K562 (cell line): ENCODE measurements at regions not wholly inside any gene's neighbourhood (a gene's known extent, or its start where the extent isn't known, plus 50 kb on each side); places are given as distances from the start of the nearest gene placed in this dataset.

Experiments
- ATAC-seq: fragments of 200-7000 bp; cut with Tn5 transposase; 3 replicates; pipeline ENCODE4 v1.9.1; 2020; ENCODE audit warnings: moderate library complexity
- BruUV-seq: library from RNA; stranded (reverse); fragments of 400-500 nt; replicated peaks from 2 replicates; lab custom pipeline; 2021; lab: Mats Ljungman, UMichigan
- CTCF ChIA-PET: fragments of 300-600 bp; formaldehyde crosslinking; extraction: SDS; loops from one replicate; lab custom pipeline; 2021; ENCODE audit warnings: low intra/inter-chr PET ratio; lab: Yijun Ruan, JAX
- POLR2A ChIA-PET: fragments of 300-600, 350-650 bp; sonication (Branson Sonifier 250); formaldehyde crosslinking; extraction: SDS; loops from one replicate; lab custom pipeline; 2021; ENCODE audit warnings: antibody characterized with exemption, inconsistent platforms; lab: Yijun Ruan, JAX
- DNase-seq, 4 experiments: peaks; one replicate each; pipeline versions ENCODE4 v3.0.0 to v3.0.0-alpha.2; 2011 to 2018; ENCODE audit warnings: low spot score in 3 of 4, mixed read lengths in 3 of 4; ENCODE audit errors: extremely low read depth in 1 of 4
- FAIRE-seq: peaks from 2 replicates; lab custom pipeline; 2011; peaks lifted over from hg19 to GRCh38; lab: Jason Lieb, UNC
- H2AFZ ChIP-seq: 2 replicates; pipeline ENCODE4 v1.6.0; 2011; ENCODE audit warnings: low read depth, low read length, control low read depth, inconsistent platforms
- H3K27ac ChIP-seq: fragments of 200-600 bp; 3 replicates; pipeline ENCODE4 v1.8.0; 2011; ENCODE audit warnings: low read depth, mild to moderate bottlenecking, control low read depth, inconsistent platforms, low read length, moderate library complexity, mixed read lengths; ENCODE audit errors: extremely low read depth
- H3K27me3 ChIP-seq, 2 experiments: fragments of 300-600 bp in 1 of 2; 2 replicates in 1 of 2; 3 replicates in 1 of 2; pipeline versions ENCODE4 v1.6.0 to v1.8.0; 2011; ENCODE audit warnings: inconsistent platforms in 2 of 2, low read length in 2 of 2, mild to moderate bottlenecking in 1 of 2, mixed read lengths in 1 of 2, moderate library complexity in 1 of 2; ENCODE audit not compliant: control insufficient read depth in 2 of 2, insufficient read depth in 2 of 2
- H3K36me3 ChIP-seq: fragments of 300-600 bp; 3 replicates; pipeline ENCODE4 v1.8.0; 2011; ENCODE audit warnings: mild to moderate bottlenecking, low read length, inconsistent platforms; ENCODE audit not compliant: control insufficient read depth, insufficient read depth
- H3K4me1 ChIP-seq, 2 experiments: fragments of 200-600 bp in 1 of 2; replicated peaks in 1 of 2; 2 replicates in 1 of 2; 3 replicates in 1 of 2; pipeline versions ENCODE4 v1.5.1 to v1.8.0; 2011; ENCODE audit warnings: inconsistent platforms in 2 of 2, low read length in 2 of 2, mild to moderate bottlenecking in 1 of 2, mixed read lengths in 1 of 2, moderate library complexity in 1 of 2; ENCODE audit not compliant: control insufficient read depth in 2 of 2, insufficient read depth in 2 of 2
- H3K4me2 ChIP-seq: 2 replicates; pipeline ENCODE4 v1.6.1; 2011; ENCODE audit warnings: low read length, control low read depth, inconsistent platforms, mixed read lengths; ENCODE audit not compliant: insufficient read depth
- H3K4me3 ChIP-seq: fragments of 200-600 bp; sonication (generic), shearing (Covaris generic); 2 replicates; pipeline ENCODE4 v1.5.1; 2016; ENCODE audit warnings: control low read depth, inconsistent platforms
- H3K79me2 ChIP-seq: fragments of 200-600 bp; 3 replicates; pipeline ENCODE4 v1.8.0; 2011; ENCODE audit warnings: low read length, inconsistent platforms; ENCODE audit not compliant: control insufficient read depth, insufficient read depth
- H3K9ac ChIP-seq, 2 experiments: 2 replicates each; pipeline versions ENCODE4 v1.6.0 to v1.6.1; 2011; ENCODE audit warnings: low read depth in 2 of 2, low read length in 2 of 2, control low read depth in 1 of 2, inconsistent platforms in 1 of 2, mild to moderate bottlenecking in 1 of 2, mixed read lengths in 1 of 2; ENCODE audit not compliant: insufficient read depth in 1 of 2
- H3K9me1 ChIP-seq: one replicate; pipeline ENCODE4 v1.6.0; 2011; ENCODE audit warnings: inconsistent platforms, mild to moderate bottlenecking, low read length, moderate library complexity; ENCODE audit not compliant: control insufficient read depth, insufficient read depth
- H3K9me3 ChIP-seq: replicated peaks from 2 replicates; pipeline ENCODE4 v1.5.1; 2011; ENCODE audit warnings: low read depth, low read length, inconsistent platforms; ENCODE audit not compliant: control insufficient read depth, insufficient read depth
- H4K20me1 ChIP-seq: replicated peaks from 2 replicates; pipeline ENCODE4 v1.6.1; 2011; ENCODE audit warnings: low read length, inconsistent platforms, mixed read lengths; ENCODE audit not compliant: control insufficient read depth, insufficient read depth
- ATF1 ChIP-seq, 2 experiments: fragments of 450-650 bp in 1 of 2; IDR thresholded peaks; 2 replicates each; pipeline ENCODE4 v1.6.1; 2016; ENCODE audit warnings: missing compliant biosample characterization in 1 of 2, missing genetic modification characterization in 1 of 2
- BCOR ChIP-seq: fragments of 450-650 bp; IDR thresholded peaks from 2 replicates; pipeline ENCODE4 v1.6.1; 2016
- NFIC ChIP-seq: fragments of 450-650 bp; IDR thresholded peaks from 2 replicates; pipeline ENCODE4 v1.6.1; 2017; ENCODE audit warnings: mild to moderate bottlenecking, inconsistent platforms
- RBM25 ChIP-seq: fragments of 200-400 bp; formaldehyde crosslinking; IDR thresholded peaks from 2 replicates; pipeline ENCODE4 v1.6.1; 2018; ENCODE audit warnings: low read length, low read depth, moderate library complexity; ENCODE audit not compliant: severe bottlenecking
- STAT5B ChIP-seq: fragments of 250-450 bp; sonication (Bioruptor Pico); IDR thresholded peaks from 2 replicates; pipeline ENCODE4 v1.8.0; 2021; ENCODE audit warnings: mild to moderate bottlenecking, inconsistent platforms
- ZFP36 ChIP-seq: fragments of 150-350 bp; IDR thresholded peaks from 2 replicates; pipeline ENCODE4 v1.6.1; 2018; ENCODE audit warnings: low read length, low read depth; ENCODE audit not compliant: partially characterized antibody
- WGBS: fragments of 100-300 bp; shearing (Covaris generic); methylation state at CpG from one replicate; pipeline ENCODE4 v1.1.6; 2016; ENCODE audit warnings: low coverage, mixed read lengths; ENCODE audit not compliant: insufficient coverage; ENCODE audit errors: missing lambda C conversion rate; 5-methylcytosine and 5-hydroxymethylcytosine counted together
- in situ Hi-C: fragments of 300-500 bp; cut with MboI; formaldehyde crosslinking; loops from 4 replicates; pipeline ENCODE4 v1.15.0; 2018; ENCODE audit warnings: inconsistent platforms, mixed read lengths
- intact Hi-C: fragments of 100-400 bp; cut with micrococcal nuclease; formaldehyde crosslinking; loops from 2 replicates; pipeline ENCODE4 v1.14.2; 2022

GRCh38 chr1:181989261-181989920 is 72.1 kb downstream of the ZNF648 start:
- Histone ChIP-seq H3K9me3 (no peaks in the 10 kb centered on the region), H2AFZ (no peak overlapping the region), H3K27ac (no peak overlapping the region), H3K79me2 (no peaks in the 10 kb centered on the region), H3K36me3 (no peaks in the 10 kb centered on the region), H3K27me3 (peaks cover 0 to 11% of the 10 kb centered on the region in 2 experiments; a peak in 2 of 5 replicates), H4K20me1 (no peaks in the 10 kb centered on the region), H3K4me1 (no peaks in the 10 kb centered on the region), H3K4me2 (no peak overlapping the region), H3K9me1 (no peaks in the 10 kb centered on the region), H3K4me3 (no peak overlapping the region), H3K9ac (no peak overlapping the region)
- ATAC-seq (no peak), DNase-seq (no peak), FAIRE-seq (no peak)
- TF ChIP-seq ATF1 (CRISPR knock-in tag; IDR thresholded peaks at IDR 0.05) (no peak), ATF1 (tag; IDR thresholded peaks at IDR 0.05) (no peak), NFIC (0 out of 2 replicates have a peak, but pooled peaks have one; percentile 14)
- ChIA-PET CTCF (no interaction called here), POLR2A (interaction anchor here (0.6 kb wide), 1 partner anchor 625 kb away, joined by 3 read pairs; no protein-coding TSS in a partner anchor)
- WGBS: 0% methylated on average over 2 of the region's 2 CpGs
- BruUV-seq: no TSS peak
- in situ Hi-C loops (no loop called here), intact Hi-C loops (no loop called here)

- no peak overlapping the region for H3K27ac ChIP-seq
- WGBS: 0% methylated on average over 2 of the region's 2 CpGs
- ChIA-PET CTCF (no interaction called here), POLR2A (no interaction called here)
- ATAC-seq (no peak), DNase-seq (no peak), FAIRE-seq (no peak)
- H3K9me1 ChIP-seq: no peaks in the 10 kb centered on the region
- no peaks in the 10 kb centered on the region for H3K36me3 ChIP-seq
- no peaks in the 10 kb centered on the region for H3K4me1 ChIP-seq
- no peaks in the 10 kb centered on the region for H3K9me3 ChIP-seq
- intact Hi-C loops (no loop called here), in situ Hi-C loops (no loop called here)
- TF ChIP-seq ZFP36: peak; percentile 75
- peak; percentile 64; the same call in 1 of the 2 replicates for TF ChIP-seq BCOR
- TF ChIP-seq STAT5B (CRISPR knock-in tag): no peak
- TF ChIP-seq RBM25: peak; percentile 94
- no peak overlapping the region for H3K4me2 ChIP-seq
- no peaks in the 10 kb centered on the region for H3K79me2 ChIP-seq
- BruUV-seq: no TSS peak
- H3K9ac ChIP-seq: no peak overlapping the region
- H4K20me1 ChIP-seq: no peaks in the 10 kb centered on the region
- H3K27me3 ChIP-seq: peaks cover 0 to 11% of the 10 kb centered on the region in 2 experiments; a peak in 2 of 5 replicates
- no peak overlapping the region for H2AFZ ChIP-seq
- H3K4me3 ChIP-seq: no peak overlapping the region
Observed at GRCh38 chr1:181987996-181988395, 73.5 kb downstream of the ZNF648 start.
